HEK293 (cell line): ENCODE measurements at regions not wholly inside any gene's neighbourhood (a gene's known extent, or its start where the extent isn't known, plus 50 kb on each side); places are given as distances from the start of the nearest gene placed in this dataset.

Source experiments
- BCL11B ChIP-seq: fragments of 450-650 bp; formaldehyde crosslinking; IDR thresholded peaks from 2 replicates; pipeline ENCODE4 v1.5.1; 2016; ENCODE audit warnings: low read depth, missing biosample characterization, missing genetic modification characterization
- GFI1B ChIP-seq: fragments of 450-650 bp; formaldehyde crosslinking; IDR thresholded peaks from 2 replicates; pipeline ENCODE4 v1.5.1; 2016; ENCODE audit warnings: missing biosample characterization, missing genetic modification characterization
- GLI2 ChIP-seq: fragments of 450-650 bp; formaldehyde crosslinking; IDR thresholded peaks from 2 replicates; pipeline ENCODE4; 2017; ENCODE audit warnings: missing biosample characterization, missing genetic modification characterization, low read depth, borderline replicate concordance
- GLI4 ChIP-seq: fragments of 450-650 bp; formaldehyde crosslinking; IDR thresholded peaks from 2 replicates; pipeline ENCODE4 v1.5.1; 2016; ENCODE audit warnings: missing biosample characterization, missing genetic modification characterization
- KLF10 ChIP-seq: fragments of 450-650 bp; IDR thresholded peaks from 2 replicates; pipeline ENCODE4 v1.5.1; 2018; ENCODE audit warnings: missing biosample characterization, mild to moderate bottlenecking, missing genetic modification characterization
- KLF7 ChIP-seq: fragments of 450-650 bp; formaldehyde crosslinking; IDR thresholded peaks from 2 replicates; pipeline ENCODE4 v1.5.1; 2016; ENCODE audit warnings: missing biosample characterization, missing genetic modification characterization, borderline replicate concordance
- SCRT1 ChIP-seq: fragments of 450-650 bp; formaldehyde crosslinking; IDR thresholded peaks from 2 replicates; pipeline ENCODE4 v1.5.1; 2016; ENCODE audit warnings: missing biosample characterization, missing genetic modification characterization, borderline replicate concordance
- SP2 ChIP-seq: fragments of 450-650 bp; formaldehyde crosslinking; IDR thresholded peaks from 2 replicates; pipeline ENCODE4 v1.5.1; 2016; ENCODE audit warnings: missing biosample characterization, missing genetic modification characterization
- SP3 ChIP-seq: fragments of 450-650 bp; formaldehyde crosslinking; IDR thresholded peaks from 2 replicates; pipeline ENCODE4 v1.5.1; 2016; ENCODE audit warnings: missing biosample characterization, missing genetic modification characterization
- TRIM28 ChIP-seq: IDR thresholded peaks from 2 replicates; pipeline ENCODE4 v1.6.1; 2011; ENCODE audit warnings: low read length, control low read depth, borderline replicate concordance
- ZBTB17 ChIP-seq: fragments of 450-650 bp; formaldehyde crosslinking; IDR thresholded peaks from 2 replicates; pipeline ENCODE4 v1.5.1; 2016; ENCODE audit warnings: missing biosample characterization, missing genetic modification characterization
- ZBTB48 ChIP-seq: fragments of 450-650 bp; formaldehyde crosslinking; IDR thresholded peaks from 2 replicates; pipeline ENCODE4 v1.5.1; 2016; ENCODE audit warnings: missing biosample characterization, missing genetic modification characterization
- ZBTB7A ChIP-seq: fragments of 450-650 bp; formaldehyde crosslinking; IDR thresholded peaks from 2 replicates; pipeline ENCODE4 v1.5.1; 2016; ENCODE audit warnings: low read depth, missing biosample characterization, missing genetic modification characterization
- ZFHX2 ChIP-seq: fragments of 450-650 bp; formaldehyde crosslinking; conservative IDR thresholded peaks from 2 replicates; pipeline ENCODE4 v1.5.1; 2016; ENCODE audit warnings: missing biosample characterization, missing genetic modification characterization
- ZFP3 ChIP-seq: fragments of 450-650 bp; formaldehyde crosslinking; IDR thresholded peaks from 2 replicates; pipeline ENCODE4 v1.5.1; 2016; ENCODE audit warnings: low read depth, missing biosample characterization, missing genetic modification characterization
- ZIC2 ChIP-seq: fragments of 450-650 bp; formaldehyde crosslinking; IDR thresholded peaks from 2 replicates; pipeline ENCODE4 v1.5.1; 2016; ENCODE audit warnings: missing biosample characterization, missing genetic modification characterization
- ZNF174 ChIP-seq: fragments of 450-650 bp; formaldehyde crosslinking; IDR thresholded peaks from 2 replicates; pipeline ENCODE4 v1.5.0; 2017; ENCODE audit warnings: missing biosample characterization, mild to moderate bottlenecking, missing genetic modification characterization
- ZNF202 ChIP-seq: fragments of 450-650 bp; formaldehyde crosslinking; IDR thresholded peaks from 2 replicates; pipeline ENCODE4 v1.5.1; 2016; ENCODE audit warnings: missing biosample characterization, missing genetic modification characterization, borderline replicate concordance
- ZNF24 ChIP-seq: fragments of 450-650 bp; formaldehyde crosslinking; IDR thresholded peaks from 2 replicates; pipeline ENCODE4 v1.5.1; 2016; ENCODE audit warnings: missing biosample characterization, missing genetic modification characterization
- ZNF248 ChIP-seq: fragments of 450-650 bp; formaldehyde crosslinking; IDR thresholded peaks from 2 replicates; pipeline ENCODE4 v1.5.1; 2017; ENCODE audit warnings: missing biosample characterization, missing genetic modification characterization
- ZNF266 ChIP-seq: fragments of 450-650 bp; formaldehyde crosslinking; IDR thresholded peaks from 2 replicates; pipeline ENCODE4 v1.5.1; 2016; ENCODE audit warnings: missing biosample characterization, missing genetic modification characterization, low read depth
- ZNF302 ChIP-seq: fragments of 450-650 bp; formaldehyde crosslinking; IDR thresholded peaks from 2 replicates; pipeline ENCODE4 v1.5.1; 2016; ENCODE audit warnings: missing biosample characterization, missing genetic modification characterization, low read depth
- ZNF311 ChIP-seq: fragments of 450-650 bp; formaldehyde crosslinking; IDR thresholded peaks from 2 replicates; pipeline ENCODE4 v1.5.1; 2017; ENCODE audit warnings: missing biosample characterization, missing genetic modification characterization, borderline replicate concordance
- ZNF391 ChIP-seq: fragments of 450-650 bp; formaldehyde crosslinking; IDR thresholded peaks from 2 replicates; pipeline ENCODE4 v1.5.1; 2016; ENCODE audit warnings: low read depth, missing biosample characterization, missing genetic modification characterization, borderline replicate concordance
- ZNF394 ChIP-seq: fragments of 450-650 bp; formaldehyde crosslinking; IDR thresholded peaks from 2 replicates; pipeline ENCODE4 v1.5.1; 2016; ENCODE audit warnings: missing biosample characterization, missing genetic modification characterization, mild to moderate bottlenecking, moderate library complexity, borderline replicate concordance
- ZNF416 ChIP-seq: fragments of 450-650 bp; formaldehyde crosslinking; IDR thresholded peaks from 2 replicates; pipeline ENCODE4 v1.5.1; 2016; ENCODE audit warnings: missing biosample characterization, missing genetic modification characterization
- ZNF426 ChIP-seq: fragments of 450-650 bp; formaldehyde crosslinking; IDR thresholded peaks from 2 replicates; pipeline ENCODE4 v1.5.1; 2017; ENCODE audit warnings: missing biosample characterization, missing genetic modification characterization, mild to moderate bottlenecking, inconsistent platforms, moderate library complexity
- ZNF501 ChIP-seq: fragments of 450-650 bp; formaldehyde crosslinking; IDR thresholded peaks from 2 replicates; pipeline ENCODE4 v1.5.1; 2016; ENCODE audit warnings: missing biosample characterization, missing genetic modification characterization
- ZNF558 ChIP-seq: fragments of 450-650 bp; formaldehyde crosslinking; IDR thresholded peaks from 2 replicates; pipeline ENCODE4 v1.5.1; 2016; ENCODE audit warnings: missing biosample characterization, missing genetic modification characterization
- ZNF658 ChIP-seq: fragments of 450-650 bp; formaldehyde crosslinking; IDR thresholded peaks from 2 replicates; pipeline ENCODE4; 2016; ENCODE audit warnings: missing biosample characterization, missing genetic modification characterization
- ZNF664 ChIP-seq: fragments of 450-650 bp; formaldehyde crosslinking; IDR thresholded peaks from 2 replicates; pipeline ENCODE4 v1.5.1; 2016; ENCODE audit warnings: missing biosample characterization, missing genetic modification characterization
- ZNF776 ChIP-seq: fragments of 450-650 bp; formaldehyde crosslinking; IDR thresholded peaks from 2 replicates; pipeline ENCODE4 v1.5.0; 2017; ENCODE audit warnings: missing biosample characterization, missing genetic modification characterization, borderline replicate concordance
- TF ChIP-seq, protein P1 (sequence below): sonication (generic); formaldehyde crosslinking; IDR thresholded peaks from 2 replicates; pipeline ENCODE4 v1.8.1; 2022; ENCODE audit warnings: mild to moderate bottlenecking, moderate library complexity, missing genetic modification reagents
- TF ChIP-seq, protein P2 (sequence below): fragments of 450-650 bp; formaldehyde crosslinking; IDR thresholded peaks from 2 replicates; pipeline ENCODE4 v1.5.1; 2016; ENCODE audit warnings: missing biosample characterization, missing genetic modification characterization
- TF ChIP-seq, protein P3 (sequence below): fragments of 450-650 bp; formaldehyde crosslinking; IDR thresholded peaks from 2 replicates; pipeline ENCODE4 v1.5.1; 2016; ENCODE audit warnings: missing biosample characterization, missing genetic modification characterization
- TF ChIP-seq, protein P4 (sequence below): fragments of 450-650 bp; formaldehyde crosslinking; IDR thresholded peaks from 2 replicates; pipeline ENCODE4 v1.5.1; 2017; ENCODE audit warnings: missing biosample characterization, missing genetic modification characterization

DNA sequence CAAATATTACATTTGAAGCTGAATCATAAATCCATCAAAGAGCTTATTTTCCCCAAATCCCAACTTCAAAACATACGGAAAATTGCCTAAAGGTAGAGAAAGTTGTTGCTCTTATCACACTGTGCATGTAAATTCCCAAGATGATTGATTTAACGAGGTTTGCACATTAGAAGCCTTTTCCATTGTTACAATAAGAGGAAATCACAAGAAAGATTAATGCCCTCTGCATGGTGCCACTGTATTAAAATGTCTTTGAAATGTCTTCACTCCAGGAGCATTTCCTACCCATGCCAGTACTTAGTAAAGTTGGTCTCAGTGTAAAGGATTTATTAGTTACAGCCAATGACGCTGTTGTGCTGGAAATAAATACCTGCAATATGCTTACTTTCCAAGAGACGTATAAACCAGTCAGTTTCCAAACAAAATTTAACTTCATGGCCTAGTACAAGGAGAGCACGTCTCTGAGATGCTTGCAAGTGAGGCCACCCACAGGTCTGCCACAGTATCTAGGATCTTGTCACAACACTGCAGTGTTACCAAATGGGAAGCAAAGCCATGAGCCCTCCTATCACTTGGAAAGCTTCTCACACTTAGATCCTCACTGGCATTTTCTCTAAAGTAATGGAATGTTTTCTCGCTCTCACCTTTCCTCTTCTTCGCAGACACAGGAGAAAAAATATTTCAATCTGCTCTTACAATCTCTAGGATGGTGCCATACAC lies 112.4 kb downstream of the CETN3 start (continued):
- TF ChIP-seq KLF10 (tag by site-specific recombination): peak; percentile 57; the same call in 1 of the 2 replicates
- TF ChIP-seq GLI4 (tag by site-specific recombination): no peak
- TF ChIP-seq ZBTB7A (tag by site-specific recombination): no peak
- no peak for TF ChIP-seq ZNF311 (tag by site-specific recombination)
- no peak for TF ChIP-seq ZNF394 (tag by site-specific recombination)
- peak; percentile 40; the same call in 1 of the 2 replicates for TF ChIP-seq ZNF391 (tag by site-specific recombination)
- no peak for TF ChIP-seq ZNF266 (tag by site-specific recombination)
- TF ChIP-seq, protein P1, sequence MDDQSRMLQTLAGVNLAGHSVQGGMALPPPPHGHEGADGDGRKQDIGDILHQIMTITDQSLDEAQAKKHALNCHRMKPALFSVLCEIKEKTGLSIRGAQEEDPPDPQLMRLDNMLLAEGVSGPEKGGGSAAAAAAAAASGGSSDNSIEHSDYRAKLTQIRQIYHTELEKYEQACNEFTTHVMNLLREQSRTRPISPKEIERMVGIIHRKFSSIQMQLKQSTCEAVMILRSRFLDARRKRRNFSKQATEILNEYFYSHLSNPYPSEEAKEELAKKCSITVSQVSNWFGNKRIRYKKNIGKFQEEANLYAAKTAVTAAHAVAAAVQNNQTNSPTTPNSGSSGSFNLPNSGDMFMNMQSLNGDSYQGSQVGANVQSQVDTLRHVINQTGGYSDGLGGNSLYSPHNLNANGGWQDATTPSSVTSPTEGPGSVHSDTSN (CRISPR knock-in tag): no peak
- no peak for TF ChIP-seq ZNF776 (tag by site-specific recombination)
- TF ChIP-seq SP2 (tag by site-specific recombination): no peak
- 0 out of 2 replicates have a peak, but pooled peaks have one; percentile 45 for TF ChIP-seq ZNF302 (tag by site-specific recombination)
- peak; percentile 94 for TF ChIP-seq GLI2 (tag by site-specific recombination)
- TF ChIP-seq ZNF658 (tag by site-specific recombination): no peak
- TF ChIP-seq, protein P2, sequence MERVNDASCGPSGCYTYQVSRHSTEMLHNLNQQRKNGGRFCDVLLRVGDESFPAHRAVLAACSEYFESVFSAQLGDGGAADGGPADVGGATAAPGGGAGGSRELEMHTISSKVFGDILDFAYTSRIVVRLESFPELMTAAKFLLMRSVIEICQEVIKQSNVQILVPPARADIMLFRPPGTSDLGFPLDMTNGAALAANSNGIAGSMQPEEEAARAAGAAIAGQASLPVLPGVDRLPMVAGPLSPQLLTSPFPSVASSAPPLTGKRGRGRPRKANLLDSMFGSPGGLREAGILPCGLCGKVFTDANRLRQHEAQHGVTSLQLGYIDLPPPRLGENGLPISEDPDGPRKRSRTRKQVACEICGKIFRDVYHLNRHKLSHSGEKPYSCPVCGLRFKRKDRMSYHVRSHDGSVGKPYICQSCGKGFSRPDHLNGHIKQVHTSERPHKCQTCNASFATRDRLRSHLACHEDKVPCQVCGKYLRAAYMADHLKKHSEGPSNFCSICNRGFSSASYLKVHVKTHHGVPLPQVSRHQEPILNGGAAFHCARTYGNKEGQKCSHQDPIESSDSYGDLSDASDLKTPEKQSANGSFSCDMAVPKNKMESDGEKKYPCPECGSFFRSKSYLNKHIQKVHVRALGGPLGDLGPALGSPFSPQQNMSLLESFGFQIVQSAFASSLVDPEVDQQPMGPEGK (tag by site-specific recombination): no peak
- TF ChIP-seq ZIC2 (tag by site-specific recombination): peak; percentile 94
- no peak for TF ChIP-seq ZNF248 (tag by site-specific recombination)
- TF ChIP-seq ZFP3 (tag by site-specific recombination): no peak
- no peak for TF ChIP-seq ZNF174 (tag by site-specific recombination)
- no peak for TF ChIP-seq SP3 (tag by site-specific recombination)
- 0 out of 2 replicates have a peak, but pooled peaks have one; percentile 20 for TF ChIP-seq ZNF501 (tag by site-specific recombination)
- no peak for TF ChIP-seq KLF7 (tag by site-specific recombination)
- no peak for TF ChIP-seq ZNF558
- peak; percentile 70; the same call in 1 of the 2 replicates for TF ChIP-seq SCRT1 (tag by site-specific recombination)
- 0 out of 2 replicates have a peak, but pooled peaks have one; percentile 51 for TF ChIP-seq ZNF664
- TF ChIP-seq TRIM28: peak; percentile 84
- TF ChIP-seq ZFHX2 (tag by site-specific recombination): no peak
- TF ChIP-seq BCL11B: peak; percentile 97
- TF ChIP-seq ZNF426 (tag by site-specific recombination): peak; percentile 6; the same call in 1 of the 2 replicates
- no peak for TF ChIP-seq ZBTB48 (tag by site-specific recombination)
- TF ChIP-seq, protein P3, sequence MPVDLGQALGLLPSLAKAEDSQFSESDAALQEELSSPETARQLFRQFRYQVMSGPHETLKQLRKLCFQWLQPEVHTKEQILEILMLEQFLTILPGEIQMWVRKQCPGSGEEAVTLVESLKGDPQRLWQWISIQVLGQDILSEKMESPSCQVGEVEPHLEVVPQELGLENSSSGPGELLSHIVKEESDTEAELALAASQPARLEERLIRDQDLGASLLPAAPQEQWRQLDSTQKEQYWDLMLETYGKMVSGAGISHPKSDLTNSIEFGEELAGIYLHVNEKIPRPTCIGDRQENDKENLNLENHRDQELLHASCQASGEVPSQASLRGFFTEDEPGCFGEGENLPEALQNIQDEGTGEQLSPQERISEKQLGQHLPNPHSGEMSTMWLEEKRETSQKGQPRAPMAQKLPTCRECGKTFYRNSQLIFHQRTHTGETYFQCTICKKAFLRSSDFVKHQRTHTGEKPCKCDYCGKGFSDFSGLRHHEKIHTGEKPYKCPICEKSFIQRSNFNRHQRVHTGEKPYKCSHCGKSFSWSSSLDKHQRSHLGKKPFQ (tag by site-specific recombination): peak; percentile 80
- peak; percentile 89 for TF ChIP-seq GFI1B (tag by site-specific recombination)
- TF ChIP-seq ZNF202: no peak
- TF ChIP-seq ZBTB17 (tag by site-specific recombination): peak; percentile 55
- TF ChIP-seq ZNF416 (tag by site-specific recombination): no peak
- 0 out of 2 replicates have a peak, but pooled peaks have one; percentile 57 for TF ChIP-seq ZNF24 (tag by site-specific recombination)
- TF ChIP-seq, protein P4, sequence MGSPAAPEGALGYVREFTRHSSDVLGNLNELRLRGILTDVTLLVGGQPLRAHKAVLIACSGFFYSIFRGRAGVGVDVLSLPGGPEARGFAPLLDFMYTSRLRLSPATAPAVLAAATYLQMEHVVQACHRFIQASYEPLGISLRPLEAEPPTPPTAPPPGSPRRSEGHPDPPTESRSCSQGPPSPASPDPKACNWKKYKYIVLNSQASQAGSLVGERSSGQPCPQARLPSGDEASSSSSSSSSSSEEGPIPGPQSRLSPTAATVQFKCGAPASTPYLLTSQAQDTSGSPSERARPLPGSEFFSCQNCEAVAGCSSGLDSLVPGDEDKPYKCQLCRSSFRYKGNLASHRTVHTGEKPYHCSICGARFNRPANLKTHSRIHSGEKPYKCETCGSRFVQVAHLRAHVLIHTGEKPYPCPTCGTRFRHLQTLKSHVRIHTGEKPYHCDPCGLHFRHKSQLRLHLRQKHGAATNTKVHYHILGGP (tag by site-specific recombination): peak; percentile 90
